Fibroblast of upper back skin (primary cell): ENCODE measurements at regions not wholly inside any gene's neighbourhood (a gene's known extent, or its start where the extent isn't known, plus 50 kb on each side); places are given as distances from the start of the nearest gene placed in this dataset.
A peak's percentile ranks its signal among the peaks of the same experiment; 100 is the strongest.
"Not testable (repeated sequence)": the region's sequence is repeated elsewhere in the genome, so short reads cannot be mapped to it uniquely, and the experiment has no call there.

ENCODE experiments used
- DNase-seq: peaks from one replicate; pipeline ENCODE4 v3.0.0-alpha.2; 2013

GRCh38 chr9:13809401-13809800 lies 504.5 kb downstream of the NFIB start:
- no peak for DNase-seq

- no peak for DNase-seq
These were observed 506.8 kb downstream of the NFIB start for GRCh38 chr9:13807118-13807517.

GRCh38 chr9:13806714-13807113 lies 507.2 kb downstream of the NFIB start:
- no peak for DNase-seq

GRCh38 chr9:13805546-13805945 lies 508.4 kb downstream of the NFIB start:
- peak; percentile 75 for DNase-seq

- peak; percentile 55 for DNase-seq
These were observed 509.4 kb downstream of the NFIB start for GRCh38 chr9:13804532-13804931.

GRCh38 chr9:13800776-13801175 lies 513.2 kb downstream of the NFIB start:
- DNase-seq = no peak

- DNase-seq = not testable (repeated sequence)
These were observed 516.2 kb downstream of the NFIB start for GRCh38 chr9:13797701-13798100.

- no peak for DNase-seq
These were observed 512.3 kb upstream of the MPDZ start for GRCh38 chr9:13791816-13792215.

- no peak for DNase-seq
These were observed 510.6 kb upstream of the MPDZ start for GRCh38 chr9:13790055-13790454.

GRCh38 chr9:13787234-13787833 lies 507.8 kb upstream of the MPDZ start:
- peak; percentile 83 for DNase-seq

GRCh38 chr9:13786711-13787110 lies 507.2 kb upstream of the MPDZ start:
- DNase-seq = no peak

- peak; percentile 61 for DNase-seq
These were observed 506.6 kb upstream of the MPDZ start for GRCh38 chr9:13786131-13786530.

- no peak for DNase-seq
These were observed 499.6 kb upstream of the MPDZ start for GRCh38 chr9:13779106-13779505.

GRCh38 chr9:13778631-13779030 lies 499.1 kb upstream of the MPDZ start:
- peak; percentile 34 for DNase-seq

- DNase-seq = no peak
These were observed 491.5 kb upstream of the MPDZ start for GRCh38 chr9:13770956-13771355.

GRCh38 chr9:13769641-13770040 lies 490.1 kb upstream of the MPDZ start:
- DNase-seq = no peak

GRCh38 chr9:13769006-13769405 lies 489.5 kb upstream of the MPDZ start:
- DNase-seq = no peak

GRCh38 chr9:13762209-13762608 lies 482.7 kb upstream of the MPDZ start:
- no peak for DNase-seq

- no peak for DNase-seq
These were observed 480.1 kb upstream of the MPDZ start for GRCh38 chr9:13759551-13759950.

- DNase-seq = no peak
These were observed 479.4 kb upstream of the MPDZ start for GRCh38 chr9:13758936-13759335.

- DNase-seq = no peak
These were observed 477.5 kb upstream of the MPDZ start for GRCh38 chr9:13756943-13757342.

- DNase-seq = no peak
These were observed 476.1 kb upstream of the MPDZ start for GRCh38 chr9:13755551-13755950.

- DNase-seq = no peak
These were observed 471.1 kb upstream of the MPDZ start for GRCh38 chr9:13750639-13751038.

- peak; percentile 99 for DNase-seq
These were observed 470.6 kb upstream of the MPDZ start for GRCh38 chr9:13750061-13750460.

- no peak for DNase-seq
These were observed 467.4 kb upstream of the MPDZ start for GRCh38 chr9:13746876-13747275.
